ENCODE measurements at regions not wholly inside any gene's neighbourhood (a gene's known extent, or its start where the extent isn't known, plus 50 kb on each side); places are given as distances from the start of the nearest gene placed in this dataset.

DNA sequence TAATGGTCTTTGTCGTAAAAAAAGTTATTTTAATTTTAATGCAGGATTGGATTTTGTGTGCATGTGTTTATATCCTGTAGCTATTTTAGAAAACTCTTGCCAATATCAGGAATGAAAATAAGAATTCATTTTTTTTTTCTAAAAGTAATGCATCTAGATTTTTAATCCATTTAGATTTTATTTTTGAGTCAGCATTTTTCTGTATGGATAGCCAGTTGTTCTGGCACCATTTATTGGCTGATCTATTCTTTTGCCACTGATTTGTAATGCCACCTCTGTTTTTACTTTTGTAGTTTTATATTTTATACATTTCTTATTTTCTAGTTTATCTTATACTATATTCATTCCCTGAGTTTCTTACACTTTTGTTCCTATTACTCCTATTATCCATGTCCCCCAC, 343.0 kb downstream of the FOXG1 start:
- H3K27ac ChIP-seq (ENCODE audit: low read depth, low read length) = no peak overlapping the region
- H3K79me1 ChIP-seq (ENCODE audit: low read depth, low read length) = no peaks in the 10 kb centered on the region
- H2AFZ ChIP-seq (ENCODE audit: low read length) = no peak overlapping the region
- no peaks in the 10 kb centered on the region for H3K27me3 ChIP-seq (replicated peaks in 1 of 4; ENCODE audit: control insufficient read depth in 3 of 4, extremely low read depth in 1 of 4, insufficient read depth in 3 of 4, low read length in 3 of 4)
- 93% methylated on average over 1 of the region's 1 CpG; no CpG with 5 or more reads in 1 of the 2 experiments for WGBS, 2 experiments (ENCODE audit: extremely low coverage in 1 of 2, insufficient coverage in 1 of 2, insufficient read length in 1 of 2, insufficient replicate concordance in 2 of 2, low coverage in 1 of 2, low lambda C conversion rate in 2 of 2, missing lambda C conversion rate in 1 of 2)
- no peak overlapping the region for H2BK20ac ChIP-seq (ENCODE audit: low read length)
- H3K4ac ChIP-seq (replicated peaks; ENCODE audit: insufficient read length, low read depth, low read length) = no peak overlapping the region
- H2BK5ac ChIP-seq (ENCODE audit: low read depth, low read length) = no peak overlapping the region
- H3K4me1 ChIP-seq (replicated peaks in 1 of 4; ENCODE audit: control insufficient read depth in 3 of 4, insufficient read depth in 4 of 4, low read length in 3 of 4) = no peaks in the 10 kb centered on the region
- FAIRE-seq (no peak), DNase-seq (ENCODE audit: low read depth in 1 of 2, low spot score in 2 of 2) (no peak)
- H3K36me3 ChIP-seq (ENCODE audit: control insufficient read depth in 2 of 4, insufficient read depth in 4 of 4, low read length in 3 of 4) = no peaks in the 10 kb centered on the region
- H3K4me2 ChIP-seq (ENCODE audit: insufficient read depth in 1 of 2, low read depth in 2 of 2, low read length in 2 of 2) = no peak overlapping the region
- H3K9ac ChIP-seq (replicated peaks in 1 of 4; ENCODE audit: extremely low read depth in 1 of 4, low read depth in 3 of 4, low read length in 3 of 4) = no peak overlapping the region
- H3K79me2 ChIP-seq (ENCODE audit: control insufficient read depth in 1 of 2, insufficient read depth in 2 of 2, low read length in 2 of 2) = no peaks in the 10 kb centered on the region
- no peak overlapping the region for H2BK12ac ChIP-seq (ENCODE audit: low read depth, low read length)
- H4K5ac ChIP-seq (ENCODE audit: insufficient read length, low read depth, low read length) = no peak overlapping the region
- no peak overlapping the region for H4K91ac ChIP-seq (replicated peaks; ENCODE audit: insufficient read length, low read length)
- no peak overlapping the region for H3K18ac ChIP-seq (ENCODE audit: extremely low read depth, low read length)
- H3K23me2 ChIP-seq (ENCODE audit: low read depth, low read length) = no peaks in the 10 kb centered on the region; the same call in 1 of the 2 replicates
- ChIA-PET CTCF (ENCODE audit: partially characterized antibody) (interaction anchor here (1.3 kb wide), 1 partner anchor 24 kb away, joined by 3 read pairs; no protein-coding TSS in a partner anchor), POLR2A (ENCODE audit: partially characterized antibody) (no interaction called here)
- H3K14ac ChIP-seq (ENCODE audit: insufficient read length) = no peak overlapping the region
- no peaks in the 10 kb centered on the region for H4K20me1 ChIP-seq (replicated peaks in 1 of 2; ENCODE audit: control insufficient read depth in 1 of 2, insufficient read depth in 2 of 2, low read length in 2 of 2)
- H3K4me3 ChIP-seq (ENCODE audit: extremely low read depth in 1 of 4, insufficient read depth in 2 of 4, low read depth in 3 of 4, low read length in 4 of 4) = no peak overlapping the region
- H2BK15ac ChIP-seq (ENCODE audit: low read length) = no peak overlapping the region
- no peaks in the 10 kb centered on the region for H3K9me3 ChIP-seq (ENCODE audit: insufficient read depth in 2 of 2, low read depth in 1 of 2, low read length in 1 of 2)
- H2AK5ac ChIP-seq (ENCODE audit: low read depth, low read length) = no peak overlapping the region
- no peak overlapping the region for H2BK120ac ChIP-seq (replicated peaks; ENCODE audit: low read depth, low read length)
- no peak for TF ChIP-seq YY1 (IDR thresholded peaks at IDR 0.05; ENCODE audit: low read depth, low read length)
- TF ChIP-seq SAP30 (IDR thresholded peaks at IDR 0.05; ENCODE audit: insufficient read depth, insufficient replicate concordance, low read length) = no peak
- no peak overlapping the region for H4K8ac ChIP-seq (ENCODE audit: extremely low read depth, insufficient read depth, low read length)
- H3K56ac ChIP-seq (replicated peaks; ENCODE audit: insufficient read length, low read depth, low read length) = no peak overlapping the region
- H3K23ac ChIP-seq (ENCODE audit: insufficient read length) = no peak overlapping the region
